CD4-positive, CD25-positive, alpha-beta regulatory T cell (primary cell): ENCODE measurements at regions not wholly inside any gene's neighbourhood (a gene's known extent, or its start where the extent isn't known, plus 50 kb on each side); places are given as distances from the start of the nearest gene placed in this dataset.

Source experiments
- ATAC-seq, 2 donors: fragments of 150-1000 bp; cut with Tn5 transposase; one replicate each; pipeline ENCODE4 v1.10.0; 2021; ENCODE audit warnings: low read depth in 2 of 2, moderate number of reproducible peaks in 2 of 2, moderate library complexity in 1 of 2
- DNase-seq, 3 donors: peaks; one replicate each; pipeline versions ENCODE4 v3.0.0 to v3.0.0-alpha.2; 2012 to 2022; ENCODE audit warnings: mixed read lengths in 1 of 3
- H3K27ac ChIP-seq: one replicate; pipeline ENCODE4 v1.7.0; 2013; ENCODE audit warnings: mild to moderate bottlenecking, low read length; ENCODE audit not compliant: insufficient read depth, poor library complexity, severe bottlenecking
- H3K27me3 ChIP-seq: one replicate; pipeline ENCODE4 v1.7.0; 2013; ENCODE audit warnings: low read length; ENCODE audit not compliant: control insufficient read depth, insufficient read depth
- H3K36me3 ChIP-seq: one replicate; pipeline ENCODE4 v1.7.0; 2013; ENCODE audit warnings: mild to moderate bottlenecking, low read length, moderate library complexity; ENCODE audit not compliant: control insufficient read depth, insufficient read depth
- H3K4me1 ChIP-seq: 2 replicates; pipeline ENCODE4 v1.7.0; 2013; ENCODE audit warnings: mild to moderate bottlenecking, low read length; ENCODE audit not compliant: insufficient read depth, control insufficient read depth, poor library complexity, severe bottlenecking
- H3K4me3 ChIP-seq: one replicate; pipeline ENCODE4 v1.7.0; 2013; ENCODE audit warnings: low read depth, mild to moderate bottlenecking, low read length, moderate library complexity
- H3K9me3 ChIP-seq, 2 experiments: 1 replicate in 1 of 2; 2 replicates in 1 of 2; pipeline ENCODE4 v1.7.0; 2013; ENCODE audit warnings: low read length in 2 of 2, mild to moderate bottlenecking in 1 of 2, moderate library complexity in 1 of 2; ENCODE audit not compliant: control insufficient read depth in 2 of 2
- H3K27ac Mint-ChIP-seq, 3 donors: one replicate each; pipeline ENCODE4 v1.8.0; 2020 to 2022; ENCODE audit warnings: mild to moderate bottlenecking in 3 of 3, mixed read lengths in 3 of 3, moderate library complexity in 2 of 3
- H3K27me3 Mint-ChIP-seq: one replicate; pipeline ENCODE4 v1.8.0; 2022; ENCODE audit warnings: mild to moderate bottlenecking, mixed read lengths
- H3K36me3 Mint-ChIP-seq: one replicate; pipeline ENCODE4 v1.8.0; 2020; ENCODE audit warnings: mixed read lengths
- H3K4me1 Mint-ChIP-seq, 4 donors: one replicate each; pipeline ENCODE4 v1.8.0; 2020 to 2022; ENCODE audit warnings: mixed read lengths in 4 of 4, mild to moderate bottlenecking in 1 of 4
- H3K4me3 Mint-ChIP-seq, 4 donors: one replicate each; pipeline ENCODE4 v1.8.0; 2020 to 2022; ENCODE audit warnings: mild to moderate bottlenecking in 4 of 4, mixed read lengths in 4 of 4, moderate library complexity in 3 of 4
- H3K9me3 Mint-ChIP-seq, 7 donors: one replicate each; pipeline ENCODE4 v1.8.0; 2020 to 2022; ENCODE audit warnings: mixed read lengths in 7 of 7, mild to moderate bottlenecking in 3 of 7, moderate library complexity in 2 of 7

GRCh38 chr10:85047170-85047834 lies 718.9 kb downstream of the CCSER2 start:
- Histone ChIP-seq H3K4me1 (no peaks in the 10 kb centered on the region), H3K27me3 (no peaks in the 10 kb centered on the region), H3K27ac (no peak overlapping the region), H3K4me3 (no peak overlapping the region), H3K36me3 (no peaks in the 10 kb centered on the region), H3K9me3 (no peaks in the 10 kb centered on the region)
- Mint-ChIP-seq H3K4me1 (no peaks in the 10 kb centered on the region), H3K27ac (no peak overlapping the region), H3K4me3 (no peak overlapping the region), H3K36me3 (no peaks in the 10 kb centered on the region), H3K27me3 (no peaks in the 10 kb centered on the region), H3K9me3 (peaks cover 0 to 9% (median 2%) of the 10 kb centered on the region in 7 donors)
- no peak for ATAC-seq
- no peak for DNase-seq

- ATAC-seq, result no peak
- no peaks in the 10 kb centered on the region for H3K27me3 Mint-ChIP-seq
- no peaks in the 10 kb centered on the region for H3K4me1 Mint-ChIP-seq
- no peak for DNase-seq
- no peak overlapping the region for H3K27ac Mint-ChIP-seq
- no peak overlapping the region for H3K4me3 ChIP-seq
- no peaks in the 10 kb centered on the region for H3K9me3 ChIP-seq
- H3K27ac ChIP-seq, result no peak overlapping the region
- no peaks in the 10 kb centered on the region for H3K4me1 ChIP-seq
- no peaks in the 10 kb centered on the region for H3K27me3 ChIP-seq
- no peaks in the 10 kb centered on the region for H3K36me3 ChIP-seq
- no peak overlapping the region for H3K4me3 Mint-ChIP-seq
- H3K36me3 Mint-ChIP-seq, result no peaks in the 10 kb centered on the region
- H3K9me3 Mint-ChIP-seq, result peaks cover 0 to 12% (median 3%) of the 10 kb centered on the region in 7 donors
Observed at GRCh38 chr10:85047979-85048378, 719.6 kb downstream of the CCSER2 start.

GRCh38 chr10:85048644-85049043 lies 720.3 kb downstream of the CCSER2 start:
- no peaks in the 10 kb centered on the region for H3K27me3 Mint-ChIP-seq
- ATAC-seq (no peak), DNase-seq (no peak)
- H3K4me1 ChIP-seq, result no peaks in the 10 kb centered on the region
- H3K27ac ChIP-seq, result no peak overlapping the region
- H3K9me3 ChIP-seq, result no peaks in the 10 kb centered on the region
- H3K27me3 ChIP-seq, result no peaks in the 10 kb centered on the region
- no peaks in the 10 kb centered on the region for H3K36me3 ChIP-seq
- H3K36me3 Mint-ChIP-seq, result no peaks in the 10 kb centered on the region
- no peaks in the 10 kb centered on the region for H3K4me1 Mint-ChIP-seq
- H3K27ac Mint-ChIP-seq, result no peak overlapping the region
- H3K9me3 Mint-ChIP-seq, result peaks cover 0 to 12% (median 3%) of the 10 kb centered on the region in 7 donors
- no peak overlapping the region for H3K4me3 Mint-ChIP-seq
- no peak overlapping the region for H3K4me3 ChIP-seq

DNA sequence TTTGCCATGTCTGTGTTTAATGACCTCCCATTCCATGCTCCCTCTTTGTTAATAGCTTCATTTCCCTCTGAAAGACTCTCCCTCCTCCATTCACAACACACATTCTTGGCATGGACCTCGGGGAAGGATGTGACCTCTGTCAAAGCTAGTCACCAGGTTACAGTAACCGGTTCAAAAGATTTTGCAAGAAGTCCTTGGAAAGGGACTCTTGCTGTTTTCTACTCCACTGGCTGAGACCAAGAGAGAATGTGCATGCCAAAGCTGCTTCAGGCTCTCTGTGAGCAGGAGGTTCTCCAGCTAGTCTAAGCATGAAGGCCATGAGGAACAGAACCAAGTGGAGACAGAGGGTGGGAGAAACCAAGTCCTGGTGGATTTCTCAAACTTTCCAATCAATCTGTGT lies 732.6 kb downstream of the CCSER2 start:
- no peak overlapping the region for H3K27ac ChIP-seq
- ATAC-seq (no peak), DNase-seq (no peak)
- H3K9me3 ChIP-seq, result no peaks in the 10 kb centered on the region
- no peaks in the 10 kb centered on the region for H3K27me3 Mint-ChIP-seq
- H3K9me3 Mint-ChIP-seq, result peaks cover 5 to 17% (median 8%) of the 10 kb centered on the region in 7 donors
- H3K4me3 ChIP-seq, result no peak overlapping the region
- no peaks in the 10 kb centered on the region for H3K36me3 ChIP-seq
- H3K27ac Mint-ChIP-seq, result no peak overlapping the region
- H3K4me3 Mint-ChIP-seq, result no peak overlapping the region
- H3K4me1 Mint-ChIP-seq, result no peaks in the 10 kb centered on the region
- H3K36me3 Mint-ChIP-seq, result no peaks in the 10 kb centered on the region
- no peaks in the 10 kb centered on the region for H3K4me1 ChIP-seq
- H3K27me3 ChIP-seq, result no peaks in the 10 kb centered on the region

DNA sequence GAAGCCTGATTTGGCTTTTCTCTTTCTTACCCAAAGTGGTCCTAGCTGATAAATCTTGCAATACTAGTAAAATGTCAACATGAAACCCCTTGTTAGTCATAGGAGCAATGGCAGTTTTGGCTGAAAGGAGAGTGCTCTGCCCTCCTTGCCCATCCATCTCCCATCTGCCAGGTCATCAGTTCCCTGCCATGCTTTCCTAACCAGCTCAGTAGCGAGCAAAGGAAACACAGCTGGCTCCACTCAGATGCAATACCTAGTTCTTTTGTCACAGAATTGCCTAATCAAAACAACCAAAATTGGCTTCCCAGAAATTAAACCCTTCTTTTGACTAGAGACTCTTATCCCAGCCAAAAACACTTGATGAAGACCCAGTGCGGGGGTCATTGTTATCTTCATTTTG lies 733.0 kb downstream of the CCSER2 start:
- no peaks in the 10 kb centered on the region for H3K27me3 ChIP-seq
- H3K27me3 Mint-ChIP-seq, result no peaks in the 10 kb centered on the region
- H3K9me3 Mint-ChIP-seq, result peaks cover 5 to 13% (median 6%) of the 10 kb centered on the region in 7 donors
- no peak overlapping the region for H3K27ac Mint-ChIP-seq
- no peak overlapping the region for H3K27ac ChIP-seq
- ATAC-seq (no peak), DNase-seq (no peak)
- no peaks in the 10 kb centered on the region for H3K4me1 ChIP-seq
- H3K9me3 ChIP-seq, result no peaks in the 10 kb centered on the region
- H3K36me3 Mint-ChIP-seq, result no peaks in the 10 kb centered on the region
- no peak overlapping the region for H3K4me3 ChIP-seq
- H3K4me1 Mint-ChIP-seq, result no peaks in the 10 kb centered on the region
- H3K36me3 ChIP-seq, result no peaks in the 10 kb centered on the region
- H3K4me3 Mint-ChIP-seq, result no peak overlapping the region

DNA sequence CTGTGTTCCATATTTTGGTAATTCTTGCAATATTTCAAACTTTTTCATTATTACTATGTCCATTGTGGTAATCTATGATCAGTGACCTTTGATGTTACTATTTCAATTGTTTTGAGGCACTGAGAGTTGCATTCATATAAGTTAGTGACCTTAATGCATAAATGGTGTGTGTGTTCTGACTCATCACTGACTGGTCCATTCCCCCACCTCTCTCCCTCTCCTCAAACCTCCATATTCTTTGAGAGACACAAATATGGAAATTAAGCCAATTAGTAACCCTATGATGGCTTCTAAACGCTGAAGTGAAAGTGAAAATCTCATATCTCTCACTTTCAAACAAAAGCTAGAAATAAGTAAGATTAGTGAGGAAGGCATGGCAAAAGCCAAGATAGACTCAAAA lies 739.6 kb downstream of the CCSER2 start:
- Mint-ChIP-seq H3K27me3 (no peaks in the 10 kb centered on the region), H3K4me1 (no peaks in the 10 kb centered on the region), H3K36me3 (no peaks in the 10 kb centered on the region), H3K9me3 (peaks cover 0 to 9% (median 1%) of the 10 kb centered on the region in 7 donors), H3K4me3 (no peak overlapping the region), H3K27ac (no peak overlapping the region)
- Histone ChIP-seq H3K9me3 (no peaks in the 10 kb centered on the region), H3K27me3 (no peaks in the 10 kb centered on the region), H3K4me3 (no peak overlapping the region), H3K36me3 (no peaks in the 10 kb centered on the region), H3K4me1 (no peaks in the 10 kb centered on the region), H3K27ac (no peak overlapping the region)
- no peak for DNase-seq
- no peak for ATAC-seq

- Histone ChIP-seq H3K4me1 (no peaks in the 10 kb centered on the region), H3K36me3 (no peaks in the 10 kb centered on the region), H3K27ac (no peak overlapping the region), H3K9me3 (no peaks in the 10 kb centered on the region), H3K27me3 (no peaks in the 10 kb centered on the region), H3K4me3 (no peak overlapping the region)
- DNase-seq (no peak), ATAC-seq (no peak)
- Mint-ChIP-seq H3K4me1 (no peaks in the 10 kb centered on the region), H3K27ac (no peak overlapping the region), H3K9me3 (peaks cover 0 to 5% (median 3%) of the 10 kb centered on the region in 7 donors), H3K36me3 (no peaks in the 10 kb centered on the region), H3K27me3 (no peaks in the 10 kb centered on the region), H3K4me3 (no peak overlapping the region)
Observed at GRCh38 chr10:85080934-85081333, 752.5 kb downstream of the CCSER2 start.

GRCh38 chr10:85098835-85099521 lies 770.6 kb downstream of the CCSER2 start:
- Histone ChIP-seq H3K4me1 (no peaks in the 10 kb centered on the region), H3K4me3 (no peak overlapping the region), H3K9me3 (no peaks in the 10 kb centered on the region), H3K36me3 (no peaks in the 10 kb centered on the region), H3K27ac (no peak overlapping the region), H3K27me3 (no peaks in the 10 kb centered on the region)
- Mint-ChIP-seq H3K9me3 (peaks cover 0 to 3% (median 0%) of the 10 kb centered on the region in 7 donors), H3K36me3 (no peaks in the 10 kb centered on the region), H3K27me3 (no peaks in the 10 kb centered on the region), H3K4me1 (no peaks in the 10 kb centered on the region), H3K4me3 (no peak overlapping the region), H3K27ac (no peak overlapping the region)
- ATAC-seq, result no peak
- DNase-seq, result no peak
